ENCODE measurements at regions not wholly inside any gene's neighbourhood (a gene's known extent, or its start where the extent isn't known, plus 50 kb on each side); places are given as distances from the start of the nearest gene placed in this dataset.

- TF ChIP-seq GATA3 (IDR thresholded peaks at IDR 0.05; ENCODE audit: low read depth, low read length) (no peak), GATA2 (IDR thresholded peaks at IDR 0.05; ENCODE audit: low read depth, low read length) (no peak)
Observed at GRCh38 chr2:238685713-238686112, 162.2 kb upstream of the TWIST2 start.

- TF ChIP-seq GATA2 (IDR thresholded peaks at IDR 0.05; ENCODE audit: low read depth, low read length) (no peak), GATA3 (IDR thresholded peaks at IDR 0.05; ENCODE audit: low read depth, low read length) (no peak)
Observed at GRCh38 chr2:238686223-238686622, 161.7 kb upstream of the TWIST2 start.

GRCh38 chr2:238688193-238689153, 159.4 kb upstream of the TWIST2 start:
- TF ChIP-seq GATA3 (IDR thresholded peaks at IDR 0.05; ENCODE audit: low read depth, low read length) (no peak), GATA2 (IDR thresholded peaks at IDR 0.05; ENCODE audit: low read depth, low read length) (no peak)

- TF ChIP-seq GATA2 (IDR thresholded peaks at IDR 0.05; ENCODE audit: low read depth, low read length) = no peak
- TF ChIP-seq GATA3 (IDR thresholded peaks at IDR 0.05; ENCODE audit: low read depth, low read length) = no peak
Observed at GRCh38 chr2:238689331-238689730, 158.6 kb upstream of the TWIST2 start.

- TF ChIP-seq GATA3 (IDR thresholded peaks at IDR 0.05; ENCODE audit: low read depth, low read length) (no peak), GATA2 (IDR thresholded peaks at IDR 0.05; ENCODE audit: low read depth, low read length) (no peak)
Observed at GRCh38 chr2:238689871-238690389, 158.0 kb upstream of the TWIST2 start.

- TF ChIP-seq GATA3 (IDR thresholded peaks at IDR 0.05; ENCODE audit: low read depth, low read length) (no peak), GATA2 (IDR thresholded peaks at IDR 0.05; ENCODE audit: low read depth, low read length) (no peak)
Observed at GRCh38 chr2:238690511-238690910, 157.4 kb upstream of the TWIST2 start.

- TF ChIP-seq GATA2 (IDR thresholded peaks at IDR 0.05; ENCODE audit: low read depth, low read length) (no peak), GATA3 (IDR thresholded peaks at IDR 0.05; ENCODE audit: low read depth, low read length) (no peak)
Observed at GRCh38 chr2:238691596-238692491, 156.0 kb upstream of the TWIST2 start.

- TF ChIP-seq GATA3 (IDR thresholded peaks at IDR 0.05; ENCODE audit: low read depth, low read length) = no peak
- no peak for TF ChIP-seq GATA2 (IDR thresholded peaks at IDR 0.05; ENCODE audit: low read depth, low read length)
Observed at GRCh38 chr2:238692562-238692961, 155.3 kb upstream of the TWIST2 start.

- TF ChIP-seq GATA3 (IDR thresholded peaks at IDR 0.05; ENCODE audit: low read depth, low read length) (no peak), GATA2 (IDR thresholded peaks at IDR 0.05; ENCODE audit: low read depth, low read length) (no peak)
Observed at GRCh38 chr2:238693337-238694093, 154.4 kb upstream of the TWIST2 start.

- no peak for TF ChIP-seq GATA2 (IDR thresholded peaks at IDR 0.05; ENCODE audit: low read depth, low read length)
- no peak for TF ChIP-seq GATA3 (IDR thresholded peaks at IDR 0.05; ENCODE audit: low read depth, low read length)
Observed at GRCh38 chr2:238694136-238694755, 153.6 kb upstream of the TWIST2 start.

- TF ChIP-seq GATA3 (IDR thresholded peaks at IDR 0.05; ENCODE audit: low read depth, low read length) (no peak), GATA2 (IDR thresholded peaks at IDR 0.05; ENCODE audit: low read depth, low read length) (no peak)
Observed at GRCh38 chr2:238694922-238695321, 153.0 kb upstream of the TWIST2 start.

- TF ChIP-seq GATA3 (IDR thresholded peaks at IDR 0.05; ENCODE audit: low read depth, low read length) (no peak), GATA2 (IDR thresholded peaks at IDR 0.05; ENCODE audit: low read depth, low read length) (no peak)
Observed at GRCh38 chr2:238695538-238695937, 152.3 kb upstream of the TWIST2 start.

GRCh38 chr2:238696331-238696730, 151.6 kb upstream of the TWIST2 start:
- TF ChIP-seq GATA3 (IDR thresholded peaks at IDR 0.05; ENCODE audit: low read depth, low read length) = no peak
- TF ChIP-seq GATA2 (IDR thresholded peaks at IDR 0.05; ENCODE audit: low read depth, low read length) = no peak

All from SH-SY5Y (cell line).